GM18951 (cell line): ENCODE measurements at regions not wholly inside any gene's neighbourhood (a gene's known extent, or its start where the extent isn't known, plus 50 kb on each side); places are given as distances from the start of the nearest gene placed in this dataset.
"Not testable (repeated sequence)": the region's sequence is repeated elsewhere in the genome, so short reads cannot be mapped to it uniquely, and the experiment has no call there.

Experiments used
- POLR2A ChIP-seq: IDR thresholded peaks from 4 replicates; pipeline ENCODE4 v1.6.1; 2011; ENCODE audit warnings: mild to moderate bottlenecking; ENCODE audit not compliant: insufficient read length, insufficient read depth; ENCODE audit errors: extremely low read depth
- in situ Hi-C: fragments of 300-500 bp; cut with MboI; formaldehyde crosslinking; loops from one replicate; pipeline ENCODE4 v1.12.0; 2022; ENCODE audit warnings: low sequenced_read_pairs, mixed read lengths, inconsistent platforms; ENCODE audit not compliant: unreplicated experiment

GRCh38 chr6:120451508-120451907 lies 882.8 kb downstream of the TBC1D32 start:
- in situ Hi-C loops, result no loop called here
- no peak for TF ChIP-seq POLR2A

GRCh38 chr6:120447605-120448004 lies 886.7 kb downstream of the TBC1D32 start:
- TF ChIP-seq POLR2A, result no peak

GRCh38 chr6:120432840-120433239 lies 901.4 kb downstream of the TBC1D32 start:
- in situ Hi-C loops, result not testable (repeated sequence)

More at GRCh38 chr6:120447605-120448004, 886.7 kb downstream of the TBC1D32 start:
- in situ Hi-C loops, result no loop called here

- in situ Hi-C loops, result no loop called here
- TF ChIP-seq POLR2A, result no peak
These were observed 902.4 kb downstream of the TBC1D32 start for GRCh38 chr6:120431841-120432240.

- TF ChIP-seq POLR2A, result no peak
- in situ Hi-C loops, result no loop called here
These were observed 922.9 kb downstream of the TBC1D32 start for GRCh38 chr6:120411394-120411793.

- no peak for TF ChIP-seq POLR2A
- in situ Hi-C loops, result no loop called here
These were observed 923.7 kb downstream of the TBC1D32 start for GRCh38 chr6:120410586-120410985.

- TF ChIP-seq POLR2A, result no peak
These were observed 926.6 kb downstream of the TBC1D32 start for GRCh38 chr6:120407696-120408095.

GRCh38 chr6:120405947-120406346 lies 928.3 kb downstream of the TBC1D32 start:
- no peak for TF ChIP-seq POLR2A
- in situ Hi-C loops, result no loop called here

More at GRCh38 chr6:120407696-120408095, 926.6 kb downstream of the TBC1D32 start:
- in situ Hi-C loops, result no loop called here

GRCh38 chr6:120395784-120396183 lies 938.5 kb downstream of the TBC1D32 start:
- no peak for TF ChIP-seq POLR2A
- in situ Hi-C loops, result no loop called here

GRCh38 chr6:120395330-120395729 lies 939.0 kb downstream of the TBC1D32 start:
- TF ChIP-seq POLR2A, result no peak
- in situ Hi-C loops, result no loop called here

GRCh38 chr6:120392941-120393340 lies 941.3 kb downstream of the TBC1D32 start:
- TF ChIP-seq POLR2A, result no peak
- in situ Hi-C loops, result no loop called here

- TF ChIP-seq POLR2A, result no peak
- in situ Hi-C loops, result no loop called here
These were observed 949.6 kb downstream of the TBC1D32 start for GRCh38 chr6:120384671-120385070.

- in situ Hi-C loops, result no loop called here
- TF ChIP-seq POLR2A, result no peak
These were observed 950.6 kb downstream of the TBC1D32 start for GRCh38 chr6:120383681-120384080.

GRCh38 chr6:120378582-120379220 lies 955.6 kb downstream of the TBC1D32 start:
- no peak for TF ChIP-seq POLR2A
- in situ Hi-C loops, result no loop called here

GRCh38 chr6:120373185-120373584 lies 961.1 kb downstream of the TBC1D32 start:
- no peak for TF ChIP-seq POLR2A
- in situ Hi-C loops, result no loop called here
